Left hindlimb (tissue), 1 donor: ENCODE measurements at regions not wholly inside any gene's neighbourhood (a gene's known extent, or its start where the extent isn't known, plus 50 kb on each side); places are given as distances from the start of the nearest gene placed in this dataset.

Experiments used
- DNase-seq: peaks from one replicate; pipeline ENCODE4 v3.0.0-alpha.2; 2018

DNA sequence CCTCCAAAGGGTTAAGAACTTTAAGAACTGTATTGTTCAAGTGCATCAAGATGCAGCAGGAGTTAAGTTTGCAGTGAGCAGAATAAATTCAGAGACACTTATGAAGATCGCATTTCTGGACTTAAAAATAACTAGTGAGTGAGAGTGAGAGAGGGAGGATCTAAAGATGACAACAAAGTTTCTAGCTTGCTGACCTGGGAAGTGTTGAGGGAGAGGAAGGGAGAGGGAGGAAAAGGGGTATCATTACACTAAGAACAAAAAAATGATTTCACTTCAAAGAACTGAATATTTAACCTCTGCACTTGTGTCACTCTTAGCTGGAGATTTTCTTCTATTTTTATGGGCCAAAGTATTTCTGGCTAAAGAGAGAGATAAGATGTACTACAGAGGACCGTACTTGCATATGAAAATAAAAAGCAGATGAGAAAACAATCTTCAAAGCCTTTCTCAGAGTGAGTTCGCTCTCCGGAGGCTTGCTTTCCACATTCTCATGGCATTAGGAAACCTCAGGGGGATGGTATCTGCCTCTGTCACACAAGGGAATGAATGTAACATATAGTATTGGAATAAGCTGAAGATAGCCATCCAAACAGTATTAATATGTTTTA is 91.4 kb upstream of the TJP1 start:
- no peak for DNase-seq

- no peak for DNase-seq
Measured at GRCh38 chr15:29911705-29912104, 89.4 kb upstream of the TJP1 start.

GRCh38 chr15:29910068-29910467 is 87.8 kb upstream of the TJP1 start:
- DNase-seq: no peak

- no peak for DNase-seq
Measured at GRCh38 chr15:29904757-29905417, 82.6 kb upstream of the TJP1 start.

GRCh38 chr15:29903785-29904464 is 81.7 kb upstream of the TJP1 start:
- DNase-seq: no peak

DNA sequence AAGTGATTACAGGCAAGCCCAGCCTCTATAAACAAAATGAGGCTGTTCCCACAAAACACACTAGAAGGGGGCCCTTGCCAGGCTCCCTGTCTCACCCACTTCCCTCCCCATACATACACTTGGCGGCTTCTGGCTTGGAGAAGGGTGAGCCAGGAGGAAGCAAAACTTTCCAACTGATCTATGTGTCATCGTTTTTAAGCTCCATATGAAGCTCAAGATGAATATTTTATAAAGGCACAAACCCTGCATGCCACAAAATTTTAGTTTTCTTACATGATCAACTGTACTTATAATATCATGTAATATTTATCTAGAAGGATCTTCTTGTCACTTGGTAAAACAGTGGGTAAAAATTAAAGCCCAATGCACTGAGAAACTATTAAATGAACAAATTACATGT is 80.8 kb upstream of the TJP1 start:
- no peak for DNase-seq

GRCh38 chr15:29900237-29901189 is 78.2 kb upstream of the TJP1 start:
- DNase-seq: no peak

- DNase-seq: no peak
Measured at GRCh38 chr15:29896062-29896461, 73.8 kb upstream of the TJP1 start.

DNA sequence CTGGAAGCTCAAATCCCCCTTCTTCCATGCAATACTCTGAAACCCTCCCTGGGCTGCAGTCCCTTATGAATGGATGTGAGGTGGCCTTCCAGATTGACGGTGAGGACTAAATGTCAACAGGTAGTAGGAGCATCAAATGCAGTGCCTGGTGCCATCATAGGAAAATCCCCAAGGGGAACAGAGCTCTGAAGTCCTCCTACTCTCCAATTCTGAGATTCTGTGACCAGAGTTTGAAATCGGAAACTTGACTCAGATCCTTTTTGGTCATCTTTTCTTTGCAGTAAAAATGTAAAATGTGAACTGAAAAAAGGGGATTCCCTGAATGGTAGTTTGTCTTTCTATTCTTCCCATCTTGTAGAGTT is 68.8 kb upstream of the TJP1 start:
- no peak for DNase-seq

- no peak for DNase-seq
Measured at GRCh38 chr15:29890336-29891095, 68.2 kb upstream of the TJP1 start.

DNA sequence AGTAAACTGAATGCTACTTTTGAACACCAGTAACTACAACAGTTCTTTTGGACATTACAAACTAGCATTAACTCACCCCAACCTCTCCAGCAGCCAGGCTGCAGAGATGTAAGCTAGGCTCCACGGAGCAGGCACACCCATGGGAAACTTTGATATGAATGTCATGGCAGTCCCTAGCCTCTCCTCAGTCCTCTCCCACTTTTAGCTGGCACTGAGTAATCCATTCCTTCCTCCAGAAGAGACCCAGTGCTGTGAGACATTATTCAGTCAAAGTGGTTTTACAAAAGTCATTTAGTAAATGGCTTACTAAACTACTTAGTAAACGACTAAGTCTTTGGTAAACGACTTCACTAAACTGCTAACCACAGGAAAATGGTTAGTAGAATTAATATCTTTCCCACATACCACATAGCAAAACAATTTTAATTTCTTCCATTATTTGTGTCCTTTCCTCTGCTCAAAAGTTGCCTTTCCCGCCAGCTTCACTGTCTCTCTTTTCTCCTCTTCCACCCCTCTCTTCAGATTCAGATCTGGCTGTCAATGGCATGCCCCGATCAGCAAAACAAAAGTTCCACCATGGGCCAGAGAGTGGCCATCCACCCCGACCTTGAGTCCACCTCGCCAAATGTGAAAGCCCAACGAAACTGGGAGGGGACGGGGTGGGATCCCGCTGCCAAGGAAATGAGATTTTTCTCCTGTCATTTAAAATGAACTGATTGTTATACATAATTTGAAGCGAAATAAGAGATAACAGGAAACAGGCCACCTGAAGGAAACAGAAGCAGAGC is 67.5 kb upstream of the TJP1 start:
- DNase-seq: no peak

DNA sequence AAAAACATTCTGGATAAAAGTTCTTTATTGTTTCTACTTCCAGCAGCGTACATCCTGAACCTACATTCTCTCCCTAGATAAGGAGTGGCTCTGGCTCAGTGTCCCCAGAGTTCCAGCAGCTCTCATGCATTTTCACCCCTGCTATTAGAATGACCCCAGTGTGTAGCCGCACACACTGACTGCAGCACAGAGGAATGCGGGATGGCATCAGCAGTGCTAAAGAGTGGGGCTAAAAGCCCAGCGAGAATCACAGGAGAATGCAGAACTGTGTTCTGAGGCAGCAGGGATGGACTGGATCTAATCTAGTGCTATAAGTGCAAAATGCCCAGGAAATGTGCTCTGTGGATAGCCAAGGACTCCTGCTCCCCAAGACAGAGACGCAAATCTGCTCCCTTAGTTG is 66.4 kb upstream of the TJP1 start:
- no peak for DNase-seq

DNA sequence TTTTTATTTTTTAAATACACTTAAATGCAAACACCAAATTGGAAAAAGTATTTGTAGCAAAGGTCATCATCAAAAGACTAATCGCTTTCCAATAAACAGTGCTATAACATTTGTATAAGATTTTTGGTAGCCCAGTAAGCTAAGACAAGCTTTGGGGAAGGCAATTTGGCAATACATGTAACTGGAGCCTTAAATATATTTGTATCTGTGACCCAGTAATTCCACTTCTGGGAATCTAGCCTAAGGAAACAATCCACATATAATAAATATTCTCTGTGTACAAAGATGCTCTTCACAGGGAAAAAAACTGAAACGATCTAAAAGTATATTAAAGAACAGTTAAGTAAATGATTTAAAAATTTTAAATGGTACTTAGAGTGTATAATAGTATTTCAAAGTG is 65.5 kb upstream of the TJP1 start:
- no peak for DNase-seq

- no peak for DNase-seq
Measured at GRCh38 chr15:29885183-29885582, 62.9 kb upstream of the TJP1 start.

- no peak for DNase-seq
Measured at GRCh38 chr15:29883126-29883525, 60.9 kb upstream of the TJP1 start.

DNA sequence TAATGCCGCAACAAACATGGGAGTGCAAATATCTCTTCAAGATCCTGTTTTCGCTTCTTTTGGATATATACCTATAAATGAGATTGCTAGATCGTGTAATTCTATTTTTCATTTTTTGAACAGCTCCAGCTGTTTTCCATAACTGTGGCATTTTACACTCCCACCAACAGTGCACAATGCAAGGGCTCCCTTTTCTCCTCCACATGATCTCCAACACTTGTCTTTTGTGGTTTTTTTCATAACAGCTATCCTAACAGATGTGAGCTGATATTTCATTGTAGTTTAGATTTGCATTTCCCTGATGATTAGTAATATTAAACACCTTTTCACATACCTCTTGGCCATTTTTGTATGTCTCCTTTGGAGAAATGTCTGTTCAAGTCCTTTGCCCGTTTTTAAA is 58.6 kb upstream of the TJP1 start:
- DNase-seq: no peak

- DNase-seq: no peak
Measured at GRCh38 chr15:29880341-29880740, 58.1 kb upstream of the TJP1 start.

DNA sequence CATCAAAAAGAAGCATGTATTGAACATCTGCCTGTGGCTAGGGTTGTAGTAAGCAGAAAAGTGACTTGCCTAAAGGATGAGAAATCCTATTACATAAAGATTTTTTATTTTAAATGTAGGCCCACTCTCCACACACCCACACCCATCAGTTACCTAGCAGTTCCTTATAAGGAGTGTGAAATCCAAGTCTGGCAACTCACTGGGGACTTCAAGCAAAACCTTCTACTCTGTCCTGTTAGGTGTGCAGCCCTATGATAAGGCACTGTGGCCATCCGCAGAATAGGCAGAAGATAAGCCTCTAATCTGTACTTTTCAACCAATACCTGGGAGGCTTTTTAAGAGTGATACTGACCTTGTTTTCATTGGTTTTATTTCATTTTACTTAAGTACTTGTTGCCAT is 52.7 kb upstream of the TJP1 start:
- DNase-seq: no peak

DNA sequence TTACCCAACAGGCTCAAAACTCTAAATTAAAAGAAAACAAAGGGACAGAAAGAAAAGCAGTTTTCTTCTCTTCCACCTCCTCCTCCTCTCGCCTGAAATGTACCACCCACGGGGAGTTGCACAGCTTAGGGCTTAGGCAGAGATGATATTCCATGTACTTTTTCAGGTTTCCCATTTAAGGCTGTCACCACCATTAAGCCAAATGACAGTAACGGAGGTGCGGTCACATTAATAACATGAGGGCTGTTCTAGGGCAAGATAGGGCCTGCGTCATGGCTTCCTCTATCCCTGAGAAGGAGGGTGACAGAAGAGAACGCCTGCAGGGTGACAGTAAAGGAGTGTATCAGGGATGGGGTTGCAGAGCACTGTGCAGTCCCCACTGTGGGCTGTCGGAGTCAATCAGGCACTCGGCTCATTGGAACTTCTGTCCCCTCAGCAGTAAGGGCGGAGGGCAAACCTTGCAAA is 51.7 kb upstream of the TJP1 start:
- DNase-seq: no peak

- DNase-seq: no peak
Measured at GRCh38 chr15:29873264-29873663, 51.0 kb upstream of the TJP1 start.

DNA sequence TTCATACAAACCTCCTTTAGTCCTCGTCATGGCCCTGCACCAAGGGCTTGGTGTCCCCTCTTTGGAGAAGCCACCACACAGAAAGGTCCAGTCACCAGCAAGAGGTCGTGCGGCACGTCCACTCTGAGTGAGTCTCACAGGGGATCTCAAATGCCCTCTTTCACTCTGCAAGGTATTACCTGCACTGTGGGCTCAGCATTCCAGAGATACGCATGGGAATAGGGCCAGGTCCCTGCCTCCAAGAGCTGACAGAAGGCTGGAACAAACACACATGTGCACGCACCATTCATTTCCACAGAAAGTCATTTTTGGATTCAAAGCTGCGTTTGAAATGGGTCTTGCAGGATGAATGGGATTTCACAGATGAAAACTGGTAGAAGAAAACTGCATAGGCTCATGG is 50.4 kb upstream of the TJP1 start:
- DNase-seq: no peak
